H54 (cell line): ENCODE measurements at regions not wholly inside any gene's neighbourhood (a gene's known extent, or its start where the extent isn't known, plus 50 kb on each side); places are given as distances from the start of the nearest gene placed in this dataset.

Experiments
- DNase-seq: peaks from one replicate; pipeline ENCODE4 v3.0.0; 2011; ENCODE audit warnings: low spot score, mixed read lengths; ENCODE audit not compliant: insufficient read length
- FAIRE-seq: peaks from 3 replicates; lab custom pipeline; 2011; peaks lifted over from hg19 to GRCh38; lab: Jason Lieb, UNC
- POLR2A ChIP-seq: IDR thresholded peaks from 2 replicates; pipeline ENCODE4 v1.6.1; 2011; ENCODE audit warnings: low read depth, mild to moderate bottlenecking, low read length

DNA sequence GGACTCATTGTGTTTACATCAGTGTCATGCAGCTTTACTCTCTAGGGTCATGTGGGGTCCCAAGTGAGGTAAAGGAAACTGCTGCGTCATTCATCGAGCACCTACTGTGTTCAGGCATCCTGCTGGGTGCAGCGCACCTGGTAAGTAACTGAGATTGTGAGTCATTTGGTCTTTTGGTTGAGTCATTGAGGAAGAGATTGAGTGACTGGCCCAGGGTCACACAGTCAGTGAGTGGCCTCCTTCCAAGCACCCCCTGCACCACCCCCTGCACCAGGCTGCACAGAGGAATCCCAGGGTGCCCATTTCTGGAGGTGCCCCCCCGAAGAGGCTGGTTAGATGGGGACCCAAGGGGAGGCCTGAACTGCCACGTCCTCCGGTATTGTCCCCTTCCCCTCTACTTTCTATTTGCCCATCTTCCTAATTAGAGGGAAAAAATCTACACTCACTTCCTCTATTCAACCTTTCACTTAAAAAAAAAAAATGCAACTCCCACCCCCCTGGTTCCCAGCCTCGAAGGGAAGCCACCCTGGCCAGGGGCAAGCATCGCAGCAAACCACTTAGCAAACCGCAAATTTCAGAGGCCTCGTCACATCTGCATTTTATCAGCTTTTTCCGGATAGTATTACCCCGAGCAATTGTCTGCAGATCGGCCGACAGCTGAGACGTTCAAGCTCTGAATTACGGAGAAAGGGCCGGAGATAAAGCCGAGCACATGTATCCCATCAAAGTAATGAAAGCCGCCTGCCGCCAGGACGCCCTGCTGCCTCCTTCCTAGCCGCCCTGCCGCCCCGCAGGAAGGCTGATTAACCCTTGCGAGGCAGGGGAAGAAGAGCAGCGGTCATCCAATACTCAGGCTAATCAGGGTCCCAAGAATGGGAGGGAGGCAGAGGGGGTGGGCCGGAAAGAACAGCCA lies 96.3 kb upstream of the MSX1 start:
- FAIRE-seq (no peak), DNase-seq (peak; percentile 47)
- TF ChIP-seq POLR2A = no peak

DNA sequence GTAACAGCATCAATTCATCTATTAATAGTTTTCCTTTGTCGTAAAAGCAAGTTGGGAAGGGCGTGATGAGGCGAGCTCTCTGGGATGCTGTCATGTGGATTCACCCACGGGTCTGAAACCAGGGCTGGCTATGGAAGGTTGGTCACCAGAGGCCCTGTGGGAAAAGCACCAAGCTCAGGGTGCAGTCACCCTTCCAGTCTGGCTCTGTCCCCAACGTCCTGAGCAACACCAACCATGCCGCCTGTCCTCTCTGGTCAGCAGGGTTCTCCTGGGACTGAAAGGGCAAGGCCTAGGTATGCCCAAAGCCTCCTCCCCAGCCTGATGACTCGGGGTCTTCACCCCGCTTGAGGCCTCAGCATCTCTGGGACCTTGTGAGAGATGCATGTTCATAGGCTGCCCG lies 97.2 kb upstream of the MSX1 start:
- DNase-seq (no peak), FAIRE-seq (no peak)
- TF ChIP-seq POLR2A = no peak

DNA sequence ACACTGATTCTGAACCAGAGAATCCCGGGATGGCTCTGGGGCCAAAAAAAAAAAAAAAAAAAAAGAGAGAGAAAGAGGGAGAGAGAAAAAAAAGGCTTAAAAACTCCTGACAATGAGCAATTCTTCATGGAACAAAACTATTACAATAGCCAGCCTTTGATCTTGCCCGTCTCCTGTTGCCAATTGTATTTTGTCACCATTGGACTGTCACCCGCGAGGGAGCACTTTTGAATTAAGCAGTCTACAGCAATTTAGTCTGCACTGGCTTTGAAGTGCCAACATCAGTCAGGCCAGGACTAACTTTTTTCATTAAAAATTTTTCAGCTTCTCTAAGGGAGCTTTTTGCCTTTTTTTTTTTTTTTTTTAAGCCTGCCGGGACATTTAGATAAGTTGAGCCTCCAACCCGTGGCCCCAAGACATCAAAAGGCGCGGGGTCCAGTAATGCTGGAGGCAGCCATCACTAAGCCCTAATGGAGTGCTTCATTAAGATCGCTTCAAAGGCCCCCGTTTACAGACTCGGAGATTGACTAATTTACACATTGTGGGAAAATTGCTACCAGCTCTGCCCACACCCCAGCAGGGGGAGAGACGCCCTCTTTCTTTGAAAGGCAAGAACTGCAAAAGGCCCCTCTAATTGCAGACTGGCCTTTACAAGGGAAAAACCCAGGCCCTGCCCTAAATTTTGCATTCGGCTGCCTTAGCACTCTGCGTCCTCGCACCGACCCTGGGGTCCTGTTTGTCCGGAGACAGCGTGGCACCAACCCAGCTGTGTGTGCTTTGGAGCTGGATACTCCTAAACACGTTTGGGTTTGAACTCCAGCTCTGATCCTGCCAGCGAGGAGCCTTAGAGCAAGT lies 98.1 kb upstream of the MSX1 start:
- FAIRE-seq = no peak
- no peak for TF ChIP-seq POLR2A
- no peak for DNase-seq

DNA sequence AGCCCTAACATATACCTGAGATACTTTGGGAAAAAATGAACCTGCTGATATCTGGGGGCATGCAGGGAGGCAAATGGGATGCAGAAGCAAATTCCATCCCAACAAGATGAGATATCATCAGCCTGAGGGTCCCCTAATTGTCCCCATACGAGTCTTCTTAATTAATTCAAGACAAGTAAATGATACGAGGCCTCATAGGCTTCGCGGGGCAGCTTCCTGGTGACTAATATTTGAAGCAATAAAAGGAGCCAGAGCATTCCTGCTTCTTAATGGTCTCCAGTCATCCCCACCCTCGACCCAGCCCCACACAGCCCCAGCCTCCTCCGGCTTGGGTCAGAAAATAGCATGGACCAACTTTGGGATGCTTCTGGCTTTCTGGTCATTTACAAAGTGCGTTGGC lies 99.6 kb upstream of the MSX1 start:
- TF ChIP-seq POLR2A = no peak
- FAIRE-seq = no peak
- DNase-seq = no peak

DNA sequence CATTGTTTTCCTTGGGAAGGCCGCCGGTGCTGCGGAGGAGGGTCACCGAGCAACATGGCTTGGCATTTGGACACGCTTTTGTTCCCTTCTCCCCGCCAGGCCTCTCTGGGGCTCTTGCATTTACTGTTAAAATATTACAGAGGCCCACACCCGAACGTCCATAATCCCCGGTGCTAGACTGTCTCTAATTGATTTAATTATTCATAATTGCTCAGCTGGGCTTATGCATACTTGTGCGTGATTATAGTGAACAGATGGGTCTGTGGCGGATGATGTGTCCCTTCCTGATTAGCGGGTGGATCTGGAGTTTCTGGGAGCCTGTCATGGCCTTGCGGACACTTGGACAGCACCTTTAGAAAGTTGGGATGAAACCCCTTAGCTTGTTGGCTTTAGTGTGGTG lies 100.2 kb upstream of the MSX1 start:
- FAIRE-seq (no peak), DNase-seq (no peak)
- no peak for TF ChIP-seq POLR2A

DNA sequence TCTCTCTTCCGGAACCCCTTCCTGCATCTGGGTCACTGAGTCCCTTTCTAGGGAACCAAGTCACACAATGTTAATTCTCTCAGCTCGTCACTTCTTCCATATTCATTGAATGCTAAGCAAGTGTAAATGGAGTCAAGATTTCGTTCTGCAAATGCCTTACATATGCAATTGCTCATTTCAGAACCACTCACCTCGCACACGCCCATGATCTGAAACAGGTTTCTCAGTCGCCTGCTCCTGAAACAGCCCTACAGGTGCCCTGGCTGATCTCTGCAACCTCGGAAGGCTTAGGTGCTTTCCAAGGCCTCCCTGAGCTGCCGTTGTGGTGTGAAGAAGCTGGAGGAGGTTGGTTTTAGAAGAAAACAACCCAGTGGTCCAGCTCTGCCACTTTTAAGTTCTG lies 100.8 kb upstream of the MSX1 start:
- DNase-seq (no peak), FAIRE-seq (no peak)
- no peak for TF ChIP-seq POLR2A

DNA sequence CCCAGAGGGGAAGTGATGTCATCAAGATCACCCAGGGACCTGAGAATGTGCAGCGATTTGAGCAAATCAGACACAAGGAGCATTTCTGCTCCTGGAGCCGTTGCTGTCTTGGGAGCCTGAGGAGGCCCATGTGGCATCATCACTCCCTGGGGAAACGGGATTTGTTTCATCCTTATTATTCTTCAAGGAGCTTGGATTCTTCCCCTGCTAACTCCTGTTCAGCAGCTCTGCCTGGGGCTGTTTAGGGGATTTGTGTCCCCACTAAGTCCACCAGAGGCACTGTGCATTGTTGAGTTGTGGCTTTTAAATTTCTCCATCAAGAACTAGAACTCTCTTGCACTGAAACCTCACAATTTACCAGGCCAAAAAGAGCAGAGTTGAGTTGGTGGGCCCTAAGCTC lies 104.2 kb upstream of the MSX1 start:
- TF ChIP-seq POLR2A = no peak
- no peak for FAIRE-seq
- no peak for DNase-seq

DNA sequence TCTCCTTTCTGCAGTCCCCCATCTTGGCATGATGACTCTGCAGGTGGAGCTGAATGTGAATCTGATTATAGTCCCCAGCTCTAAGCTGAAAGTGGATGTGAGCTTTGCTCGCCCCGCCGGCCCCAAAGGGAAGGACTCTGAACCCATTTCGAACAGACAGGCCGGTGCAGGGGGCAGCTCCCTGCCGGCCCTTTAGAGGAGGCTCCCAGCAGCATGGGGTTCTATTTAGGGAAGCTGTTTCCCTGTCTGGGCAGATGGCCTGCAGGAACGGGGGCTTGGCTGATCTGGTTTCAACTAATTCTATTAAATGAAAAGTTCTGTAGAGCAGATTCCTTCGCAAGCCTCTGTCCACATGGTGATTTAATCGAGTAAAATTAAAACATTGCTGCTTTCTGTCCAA lies 104.8 kb upstream of the MSX1 start:
- no peak for TF ChIP-seq POLR2A
- DNase-seq (no peak), FAIRE-seq (no peak)

DNA sequence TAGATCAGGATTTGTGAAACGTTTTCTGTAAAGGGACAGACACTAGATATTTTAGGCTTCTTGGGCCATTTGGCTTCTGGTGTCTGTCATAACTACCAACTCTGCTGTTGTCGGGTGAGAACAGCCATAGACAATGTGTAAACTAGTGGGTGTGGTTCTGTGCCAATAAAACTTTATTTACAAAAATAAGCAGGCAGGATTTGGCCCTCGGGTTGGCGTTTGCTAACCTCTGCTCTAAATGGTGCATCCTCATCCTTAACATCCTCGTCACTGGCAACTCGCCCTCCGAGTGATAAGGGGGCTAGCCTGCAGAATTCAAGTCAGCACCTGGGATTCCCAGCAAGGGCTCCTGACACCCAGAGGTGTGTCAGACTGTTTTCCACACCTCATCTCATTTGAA lies 105.8 kb upstream of the MSX1 start:
- no peak for TF ChIP-seq POLR2A
- no peak for DNase-seq
- FAIRE-seq = no peak

DNA sequence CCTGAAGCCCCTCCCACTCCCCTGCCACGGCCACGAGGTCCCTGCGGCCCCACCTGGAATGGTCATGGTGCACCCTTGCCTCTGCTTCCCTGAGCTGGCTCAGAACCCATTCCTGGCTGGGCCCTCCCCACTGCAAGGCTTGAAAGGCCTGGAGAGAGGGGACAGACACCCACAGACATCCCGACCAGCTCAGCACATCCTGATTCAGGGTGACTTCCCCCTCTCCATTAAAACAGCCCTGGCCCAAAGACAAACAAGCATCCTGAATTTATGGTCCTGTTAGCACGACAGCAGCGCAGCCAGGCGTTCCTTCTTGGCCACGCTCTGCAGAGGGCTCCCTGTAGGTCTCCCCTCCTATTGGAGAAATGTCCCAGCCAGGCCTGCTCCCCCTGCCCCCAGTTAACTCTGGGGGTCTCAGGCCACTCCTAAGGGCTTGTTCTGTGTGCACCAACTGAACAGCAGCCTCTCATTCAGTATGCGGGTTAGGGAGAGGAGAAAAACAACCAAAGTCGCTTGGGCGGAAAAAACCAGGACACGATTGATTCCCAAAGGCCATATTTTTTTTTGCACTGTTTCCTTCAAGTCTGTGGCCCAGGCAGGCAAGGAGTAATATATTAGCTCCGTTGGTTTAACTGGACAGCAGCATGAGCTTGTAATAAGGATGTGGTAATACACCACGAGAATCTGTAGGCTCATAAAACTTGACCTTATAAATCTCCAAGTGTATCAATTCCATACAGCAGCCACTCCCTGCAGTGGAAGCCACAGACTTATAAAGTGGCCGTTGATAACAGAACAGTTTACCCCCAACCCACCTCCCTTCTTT lies 106.7 kb upstream of the MSX1 start:
- DNase-seq (no peak), FAIRE-seq (no peak)
- no peak for TF ChIP-seq POLR2A

DNA sequence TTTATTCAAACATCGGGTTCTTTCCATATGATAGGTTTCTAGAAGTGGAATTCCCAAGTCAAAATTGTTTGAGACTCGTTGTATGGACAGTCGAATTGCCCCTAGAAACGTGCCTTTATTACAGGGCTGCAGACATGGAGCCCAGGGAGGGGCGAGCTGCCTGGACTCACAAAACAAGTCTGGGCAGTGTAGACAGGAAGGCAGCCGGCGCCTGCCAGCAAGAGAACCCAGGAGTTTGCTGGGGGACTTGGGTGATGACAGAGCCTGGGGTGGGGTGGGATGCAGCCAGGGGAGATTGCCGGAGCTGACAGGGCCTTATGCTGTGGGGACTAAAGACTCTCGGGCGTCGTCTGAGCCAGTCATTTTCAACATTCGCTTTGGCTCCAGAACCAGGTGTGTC lies 107.4 kb upstream of the MSX1 start:
- DNase-seq (no peak), FAIRE-seq (no peak)
- no peak for TF ChIP-seq POLR2A

DNA sequence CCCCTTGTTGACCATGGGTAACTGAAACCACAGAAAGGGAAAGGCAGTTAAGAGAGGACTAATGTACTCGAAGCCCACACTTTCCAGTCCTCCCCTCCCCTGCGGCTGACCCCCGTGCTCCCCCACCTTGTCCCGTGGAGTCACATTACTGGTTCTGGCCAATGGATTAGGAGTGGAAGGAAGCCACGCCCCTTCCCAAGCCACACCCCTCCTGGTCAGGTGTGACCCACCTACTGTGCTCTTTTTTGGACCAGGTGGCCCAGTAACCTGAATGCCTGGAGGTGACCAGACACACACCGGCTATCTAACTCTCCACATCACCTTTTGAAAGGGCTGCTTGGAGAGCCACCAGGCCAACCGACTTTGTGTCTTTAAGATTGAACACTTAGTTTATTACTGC lies 109.3 kb upstream of the MSX1 start:
- FAIRE-seq (no peak), DNase-seq (no peak)
- TF ChIP-seq POLR2A = no peak

DNA sequence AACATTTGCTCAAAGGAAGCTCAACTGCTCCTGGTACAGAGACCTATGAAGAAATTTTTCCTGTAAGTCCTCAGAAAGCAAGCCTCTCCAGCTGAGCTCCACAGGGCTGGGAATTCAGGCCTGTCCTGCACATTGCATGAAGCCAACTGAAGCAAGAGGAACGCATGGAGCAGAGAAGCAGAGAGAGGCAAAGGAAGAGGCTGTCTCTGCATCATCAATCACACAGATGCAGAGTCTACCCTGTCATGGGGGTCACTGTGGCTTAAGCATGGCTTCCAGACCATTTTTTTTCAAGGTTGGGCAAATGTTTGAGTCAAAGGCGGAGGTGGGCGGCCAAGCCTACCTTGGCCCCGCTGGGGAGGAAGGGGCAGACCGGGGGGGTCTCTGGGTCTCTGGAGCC lies 110.3 kb upstream of the MSX1 start:
- FAIRE-seq (no peak), DNase-seq (no peak)
- TF ChIP-seq POLR2A = no peak

DNA sequence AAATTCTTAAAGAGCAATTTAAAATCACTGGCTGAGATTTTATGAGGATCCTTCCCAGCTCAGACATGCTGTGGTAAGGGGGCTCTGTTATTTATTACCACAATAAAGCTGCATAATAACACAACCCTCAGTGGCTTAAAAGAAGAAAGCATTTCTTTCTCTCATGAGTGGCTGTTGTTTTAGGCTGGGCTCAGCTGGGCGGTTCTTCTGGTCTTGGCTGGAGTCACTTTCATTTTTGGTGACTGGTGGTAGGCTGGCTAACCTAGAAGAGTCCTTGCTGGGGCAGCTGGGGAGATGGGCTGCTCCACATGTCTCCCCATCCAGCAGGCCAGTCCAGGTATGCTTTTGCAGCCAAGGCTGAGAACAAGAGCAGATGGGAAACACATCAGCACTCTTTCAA lies 113.0 kb upstream of the MSX1 start:
- no peak for FAIRE-seq
- no peak for DNase-seq
- TF ChIP-seq POLR2A = no peak
